IMR-90 (cell line): ENCODE measurements at regions not wholly inside any gene's neighbourhood (a gene's known extent, or its start where the extent isn't known, plus 50 kb on each side); places are given as distances from the start of the nearest gene placed in this dataset.

Source experiments
- ATAC-seq: fragments of 200-7000 bp; cut with Tn5 transposase; 2 replicates; pipeline ENCODE4 v1.9.1; 2020; ENCODE audit warnings: low read depth, mild to moderate bottlenecking, moderate library complexity
- BruUV-seq: library from RNA; stranded (reverse); fragments of 400-500 nt; replicated peaks from 2 replicates; lab custom pipeline; 2021; lab: Mats Ljungman, UMichigan
- CTCF ChIA-PET: fragments of 300-600 bp; formaldehyde crosslinking; extraction: SDS; loops from one replicate; lab custom pipeline; 2021; ENCODE audit warnings: antibody characterized with exemption; lab: Yijun Ruan, JAX
- POLR2A ChIA-PET: fragments of 300-600 bp; sonication (Branson Sonifier 250); formaldehyde crosslinking; loops from one replicate; lab custom pipeline; 2022; ENCODE audit warnings: antibody characterized with exemption; ENCODE audit not compliant: unreplicated experiment; lab: Charles Lee
- DNase-seq: peaks from one replicate; pipeline ENCODE4 v3.0.0; 2013
- H2AFZ ChIP-seq: replicated peaks from 2 replicates; pipeline ENCODE3; 2013; ENCODE audit warnings: low read length, mild to moderate bottlenecking; ENCODE audit not compliant: poor library complexity
- H2AK5ac ChIP-seq: 2 replicates; pipeline ENCODE4 v1.6.1; 2013; ENCODE audit warnings: low read depth, low read length, inconsistent platforms
- H2AK9ac ChIP-seq: replicated peaks from 2 replicates; pipeline ENCODE3; 2013; ENCODE audit warnings: mild to moderate bottlenecking, low read depth, low read length, moderate library complexity; ENCODE audit not compliant: poor library complexity
- H2BK120ac ChIP-seq: 2 replicates; pipeline ENCODE4 v1.6.1; 2013; ENCODE audit warnings: low read depth, low read length, inconsistent platforms
- H2BK15ac ChIP-seq: 3 replicates; pipeline ENCODE4 v1.6.1; 2013; ENCODE audit warnings: low read depth, low read length, inconsistent platforms
- H2BK20ac ChIP-seq: 2 replicates; pipeline ENCODE4 v1.6.1; 2013; ENCODE audit warnings: low read depth, mild to moderate bottlenecking, inconsistent platforms, low read length, moderate library complexity
- H2BK5ac ChIP-seq: 2 replicates; pipeline ENCODE4 v1.6.1; 2013; ENCODE audit warnings: mild to moderate bottlenecking, low read depth, low read length, inconsistent platforms; ENCODE audit not compliant: poor library complexity, severe bottlenecking
- H3K14ac ChIP-seq: replicated peaks from 2 replicates; pipeline ENCODE4 v1.6.1; 2013; ENCODE audit warnings: low read depth, low read length, inconsistent platforms
- H3K18ac ChIP-seq: 2 replicates; pipeline ENCODE4 v1.6.1; 2013; ENCODE audit warnings: low read depth, low read length, control low read depth
- H3K23ac ChIP-seq: 2 replicates; pipeline ENCODE4 v1.6.1; 2013; ENCODE audit warnings: low read depth, low read length, inconsistent platforms
- H3K27ac ChIP-seq: 2 replicates; pipeline ENCODE4 v1.5.1; 2013; ENCODE audit warnings: mild to moderate bottlenecking, control low read depth, low read length; ENCODE audit not compliant: insufficient read depth
- H3K27me3 ChIP-seq: 2 replicates; pipeline ENCODE4 v1.6.1; 2013; ENCODE audit warnings: low read length; ENCODE audit not compliant: control insufficient read depth, insufficient read depth
- H3K36me3 ChIP-seq: 2 replicates; pipeline ENCODE4 v1.6.1; 2013; ENCODE audit warnings: low read length, mixed read lengths; ENCODE audit not compliant: control insufficient read depth, insufficient read depth
- H3K4ac ChIP-seq: 2 replicates; pipeline ENCODE4 v1.6.1; 2013; ENCODE audit warnings: low read depth, low read length, inconsistent platforms
- H3K4me1 ChIP-seq: 2 replicates; pipeline ENCODE4 v1.6.1; 2013; ENCODE audit warnings: low read length, mixed read lengths; ENCODE audit not compliant: control insufficient read depth, insufficient read depth
- H3K4me2 ChIP-seq: 2 replicates; pipeline ENCODE4 v1.6.1; 2013; ENCODE audit warnings: low read depth, mild to moderate bottlenecking, control low read depth, low read length, moderate library complexity
- H3K4me3 ChIP-seq: 2 replicates; pipeline ENCODE4 v1.5.1; 2013; ENCODE audit warnings: low read depth, mild to moderate bottlenecking, control low read depth, low read length, moderate library complexity; ENCODE audit not compliant: insufficient read depth
- H3K56ac ChIP-seq: 2 replicates; pipeline ENCODE4 v1.6.1; 2013; ENCODE audit warnings: low read length, inconsistent platforms; ENCODE audit not compliant: insufficient read depth; ENCODE audit errors: extremely low read depth
- H3K79me1 ChIP-seq, 2 experiments: 2 replicates each; pipeline ENCODE4 v1.6.1; 2013; ENCODE audit warnings: low read length in 2 of 2, inconsistent platforms in 1 of 2, low read depth in 1 of 2
- H3K9ac ChIP-seq: 2 replicates; pipeline ENCODE4 v1.6.1; 2013; ENCODE audit warnings: low read depth, low read length, control low read depth
- H3K9me1 ChIP-seq: 2 replicates; pipeline ENCODE4 v1.6.1; 2013; ENCODE audit warnings: low read length, inconsistent platforms; ENCODE audit not compliant: insufficient read depth
- H3K9me3 ChIP-seq: 2 replicates; pipeline ENCODE4 v1.6.1; 2013; ENCODE audit warnings: low read length; ENCODE audit not compliant: control insufficient read depth, insufficient read depth
- H4K20me1 ChIP-seq: 2 replicates; pipeline ENCODE4 v1.6.1; 2013; ENCODE audit warnings: low read length, inconsistent platforms; ENCODE audit not compliant: insufficient read depth
- H4K5ac ChIP-seq: 2 replicates; pipeline ENCODE4 v1.6.1; 2013; ENCODE audit warnings: mild to moderate bottlenecking, low read depth, low read length, control low read depth
- H4K8ac ChIP-seq, 2 experiments: 2 replicates each; pipeline ENCODE4 v1.6.1; 2013; ENCODE audit warnings: low read depth in 2 of 2, low read length in 2 of 2, control low read depth in 1 of 2, inconsistent platforms in 1 of 2
- H4K91ac ChIP-seq: 2 replicates; pipeline ENCODE4 v1.6.1; 2013; ENCODE audit warnings: low read depth, low read length, inconsistent platforms; ENCODE audit not compliant: insufficient read depth
- BHLHE40 ChIP-seq: fragments of 150-350 bp; IDR thresholded peaks from 2 replicates; pipeline ENCODE4 v1.6.1; 2016; ENCODE audit warnings: mild to moderate bottlenecking, low read depth, low read length
- CEBPB ChIP-seq: IDR thresholded peaks from 2 replicates; pipeline ENCODE4 v1.6.1; 2012; ENCODE audit warnings: low read depth, low read length, improper control_type of control experiment
- CHD1 ChIP-seq: IDR thresholded peaks from 2 replicates; pipeline ENCODE4 v1.6.1; 2012; ENCODE audit warnings: low read depth, low read length, improper control_type of control experiment
- CTCF ChIP-seq: conservative IDR thresholded peaks from 2 replicates; pipeline ENCODE4 v1.5.1; 2012; ENCODE audit warnings: mild to moderate bottlenecking, low read depth, low read length, improper control_type of control experiment
- FOS ChIP-seq: fragments of 150-350 bp; IDR thresholded peaks from 2 replicates; pipeline ENCODE4 v1.6.1; 2016; ENCODE audit warnings: low read depth, low read length
- MAFK ChIP-seq: IDR thresholded peaks from 2 replicates; pipeline ENCODE4 v1.6.1; 2012; ENCODE audit warnings: low read depth, low read length, improper control_type of control experiment
- MAZ ChIP-seq: IDR thresholded peaks from 2 replicates; pipeline ENCODE4 v1.6.1; 2012; ENCODE audit warnings: low read depth, mild to moderate bottlenecking, low read length, improper control_type of control experiment, moderate library complexity, borderline replicate concordance
- MXI1 ChIP-seq: IDR thresholded peaks from 2 replicates; pipeline ENCODE4 v1.6.1; 2012; ENCODE audit warnings: low read depth, mild to moderate bottlenecking, low read length, moderate library complexity, borderline replicate concordance
- NFE2L2 ChIP-seq: fragments of 150-350 bp; IDR thresholded peaks from 2 replicates; pipeline ENCODE4 v1.6.1; 2016; ENCODE audit warnings: low read depth, mild to moderate bottlenecking, low read length
- POLR2A ChIP-seq: IDR thresholded peaks from 2 replicates; pipeline ENCODE4 v1.6.1; 2012; ENCODE audit warnings: mild to moderate bottlenecking, low read depth, low read length
- RCOR1 ChIP-seq: IDR thresholded peaks from 2 replicates; pipeline ENCODE4 v1.6.1; 2012; ENCODE audit warnings: mild to moderate bottlenecking, low read length, improper control_type of control experiment; ENCODE audit not compliant: insufficient replicate concordance
- RFX5 ChIP-seq: IDR thresholded peaks from 2 replicates; pipeline ENCODE4 v1.8.0; 2012; ENCODE audit warnings: low read depth, mild to moderate bottlenecking, low read length, moderate library complexity
- SMC3 ChIP-seq: fragments of 150-350 bp; IDR thresholded peaks from 2 replicates; pipeline ENCODE4 v1.6.1; 2016; ENCODE audit warnings: low read depth, mild to moderate bottlenecking, antibody characterized with exemption, low read length, moderate library complexity
- WGBS, 2 experiments: methylation state at CpG; one replicate each; pipeline versions ENCODE4 v1.1.5 to v1.1.7; 2013; ENCODE audit warnings: missing lambda C conversion rate in 2 of 2; ENCODE audit not compliant: insufficient read length in 1 of 2; ENCODE audit errors: extremely low coverage in 2 of 2; 5-methylcytosine and 5-hydroxymethylcytosine counted together
- dilution Hi-C: fragments of 300-500 bp; cut with HindIII; formaldehyde crosslinking; loops from one replicate; pipeline ENCODE4 v1.14.3; 2018; ENCODE audit warnings: low sequenced_read_pairs; ENCODE audit not compliant: unreplicated experiment
- in situ Hi-C: fragments of 300-500 bp; cut with MboI; formaldehyde crosslinking; loops from 3 replicates; pipeline ENCODE4 v1.14.3; 2019; ENCODE audit warnings: low sequenced_read_pairs, inconsistent platforms, mixed read lengths
- intact Hi-C: fragments of 100-400 bp; cut with micrococcal nuclease; formaldehyde crosslinking; loops from 2 replicates; pipeline ENCODE4 v1.10.0; 2022
- TF ChIP-seq, protein P1 (sequence below): fragments of 150-350 bp; IDR thresholded peaks from 2 replicates; pipeline ENCODE4 v1.6.1; 2017; ENCODE audit warnings: mild to moderate bottlenecking, antibody characterized with exemption, low read length, low read depth
- TF ChIP-seq, protein P2 (sequence below): fragments of 150-350 bp; IDR thresholded peaks from 2 replicates; pipeline ENCODE4 v1.6.1; 2016; ENCODE audit warnings: low read depth, mild to moderate bottlenecking, low read length, moderate library complexity, borderline replicate concordance

GRCh38 chr4:125917559-125917958, 602.8 kb downstream of the FAT4 start:
- BruUV-seq = no TSS peak
- Histone ChIP-seq H4K5ac (no peak overlapping the region), H2BK120ac (no peak overlapping the region), H3K9me3 (no peaks in the 10 kb centered on the region), H3K18ac (no peak overlapping the region), H4K20me1 (no peaks in the 10 kb centered on the region), H3K23ac (no peak overlapping the region), H3K4me1 (no peaks in the 10 kb centered on the region), H2BK5ac (no peak overlapping the region), H2AK9ac (no peak overlapping the region), H4K8ac (no peak overlapping the region), H3K4me2 (no peak overlapping the region), H2AK5ac (no peak overlapping the region), H2BK20ac (no peak overlapping the region), H3K4ac (no peak overlapping the region), H3K14ac (no peak overlapping the region), H3K9me1 (no peaks in the 10 kb centered on the region), H3K79me1 (no peaks in the 10 kb centered on the region), H3K27me3 (no peaks in the 10 kb centered on the region), H3K36me3 (no peaks in the 10 kb centered on the region), H3K27ac (no peak overlapping the region), H3K4me3 (no peak overlapping the region), H4K91ac (no peak overlapping the region), H2BK15ac (no peak overlapping the region), H3K56ac (no peak overlapping the region), H3K9ac (no peak overlapping the region), H2AFZ (no peak overlapping the region)
- intact Hi-C loops (no loop called here), dilution Hi-C loops (no loop called here), in situ Hi-C loops (no loop called here)
- DNase-seq = no peak
- WGBS, 2 experiments = no CpG with 5 or more reads among the region's 1 CpG
- ChIA-PET CTCF (no interaction called here), POLR2A (no interaction called here)
- no peak for ATAC-seq
- TF ChIP-seq NFE2L2 = no peak
- no peak for TF ChIP-seq MXI1
- TF ChIP-seq, protein P1, sequence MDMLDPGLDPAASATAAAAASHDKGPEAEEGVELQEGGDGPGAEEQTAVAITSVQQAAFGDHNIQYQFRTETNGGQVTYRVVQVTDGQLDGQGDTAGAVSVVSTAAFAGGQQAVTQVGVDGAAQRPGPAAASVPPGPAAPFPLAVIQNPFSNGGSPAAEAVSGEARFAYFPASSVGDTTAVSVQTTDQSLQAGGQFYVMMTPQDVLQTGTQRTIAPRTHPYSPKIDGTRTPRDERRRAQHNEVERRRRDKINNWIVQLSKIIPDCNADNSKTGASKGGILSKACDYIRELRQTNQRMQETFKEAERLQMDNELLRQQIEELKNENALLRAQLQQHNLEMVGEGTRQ = no peak
- TF ChIP-seq CTCF = no peak
- no peak for TF ChIP-seq RFX5
- TF ChIP-seq FOS = no peak
- no peak for TF ChIP-seq SMC3
- TF ChIP-seq POLR2A = no peak
- TF ChIP-seq CHD1 = no peak
- TF ChIP-seq RCOR1 = no peak
- TF ChIP-seq BHLHE40 = no peak
- TF ChIP-seq, protein P2, sequence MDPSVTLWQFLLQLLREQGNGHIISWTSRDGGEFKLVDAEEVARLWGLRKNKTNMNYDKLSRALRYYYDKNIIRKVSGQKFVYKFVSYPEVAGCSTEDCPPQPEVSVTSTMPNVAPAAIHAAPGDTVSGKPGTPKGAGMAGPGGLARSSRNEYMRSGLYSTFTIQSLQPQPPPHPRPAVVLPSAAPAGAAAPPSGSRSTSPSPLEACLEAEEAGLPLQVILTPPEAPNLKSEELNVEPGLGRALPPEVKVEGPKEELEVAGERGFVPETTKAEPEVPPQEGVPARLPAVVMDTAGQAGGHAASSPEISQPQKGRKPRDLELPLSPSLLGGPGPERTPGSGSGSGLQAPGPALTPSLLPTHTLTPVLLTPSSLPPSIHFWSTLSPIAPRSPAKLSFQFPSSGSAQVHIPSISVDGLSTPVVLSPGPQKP = no peak
- no peak for TF ChIP-seq CEBPB
- no peak for TF ChIP-seq MAZ
- no peak for TF ChIP-seq MAFK
